Left ventricle myocardium inferior (tissue), 1 donor: ENCODE measurements at regions not wholly inside any gene's neighbourhood (a gene's known extent, or its start where the extent isn't known, plus 50 kb on each side); places are given as distances from the start of the nearest gene placed in this dataset.

Experiments used
- DNase-seq: peaks from one replicate; pipeline ENCODE4 v3.0.0-alpha.2; 2020
- H3K27ac ChIP-seq: fragments of 200-600 bp; replicated peaks from 2 replicates; pipeline ENCODE4 v1.8.0; 2021
- H3K27me3 ChIP-seq: fragments of 200-600 bp; 2 replicates; pipeline ENCODE4 v1.8.0; 2021; ENCODE audit warnings: low read depth
- H3K36me3 ChIP-seq: fragments of 200-600 bp; 2 replicates; pipeline ENCODE4 v1.8.0; 2021
- H3K4me1 ChIP-seq: fragments of 200-600 bp; 2 replicates; pipeline ENCODE4 v1.8.0; 2021
- H3K4me3 ChIP-seq: fragments of 200-600 bp; 2 replicates; pipeline ENCODE4 v1.8.0; 2021; ENCODE audit warnings: mild to moderate bottlenecking, moderate library complexity
- H3K9me3 ChIP-seq: fragments of 200-600 bp; replicated peaks from 2 replicates; pipeline ENCODE4 v1.8.0; 2021
- intact Hi-C: fragments of 100-400 bp; cut with micrococcal nuclease; formaldehyde crosslinking; loops from one replicate; pipeline ENCODE4 v1.11.0; 2022
- TF ChIP-seq, protein P1 (sequence below): fragments of 200-600 bp; IDR thresholded peaks from 2 replicates; pipeline ENCODE4 v1.8.0; 2021; ENCODE audit warnings: antibody characterized with exemption, mild to moderate bottlenecking, borderline replicate concordance
- donor health status: DM: no; HTN: yes; CAD: no; lungs with severe emphysema.

DNA sequence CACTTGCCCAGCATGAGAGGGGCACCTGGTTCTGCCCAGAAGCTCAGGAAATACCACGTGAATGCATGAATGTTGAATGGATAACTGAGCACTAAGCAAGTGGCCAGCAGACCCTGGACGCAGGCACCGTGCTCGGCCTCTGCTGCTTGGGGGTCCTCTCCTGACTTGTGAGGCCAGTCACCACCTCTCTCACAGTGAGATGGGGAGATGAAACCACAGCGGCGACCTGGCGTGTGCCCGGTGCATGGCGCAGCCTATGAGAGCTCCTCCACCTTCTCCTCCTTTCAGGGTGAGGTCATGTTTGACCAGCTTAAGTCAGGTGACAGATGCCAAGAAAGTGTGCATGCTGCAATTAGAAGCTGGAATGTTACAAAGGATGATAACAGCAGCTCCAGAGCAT lies 75.5 kb downstream of the HMX1 start:
- Histone ChIP-seq H3K27me3 (peaks cover 34% of the 10 kb centered on the region), H3K4me3 (no peak overlapping the region), H3K9me3 (no peaks in the 10 kb centered on the region), H3K36me3 (no peaks in the 10 kb centered on the region), H3K4me1 (no peaks in the 10 kb centered on the region), H3K27ac (no peak overlapping the region)
- no peak for DNase-seq
- TF ChIP-seq, protein P1, sequence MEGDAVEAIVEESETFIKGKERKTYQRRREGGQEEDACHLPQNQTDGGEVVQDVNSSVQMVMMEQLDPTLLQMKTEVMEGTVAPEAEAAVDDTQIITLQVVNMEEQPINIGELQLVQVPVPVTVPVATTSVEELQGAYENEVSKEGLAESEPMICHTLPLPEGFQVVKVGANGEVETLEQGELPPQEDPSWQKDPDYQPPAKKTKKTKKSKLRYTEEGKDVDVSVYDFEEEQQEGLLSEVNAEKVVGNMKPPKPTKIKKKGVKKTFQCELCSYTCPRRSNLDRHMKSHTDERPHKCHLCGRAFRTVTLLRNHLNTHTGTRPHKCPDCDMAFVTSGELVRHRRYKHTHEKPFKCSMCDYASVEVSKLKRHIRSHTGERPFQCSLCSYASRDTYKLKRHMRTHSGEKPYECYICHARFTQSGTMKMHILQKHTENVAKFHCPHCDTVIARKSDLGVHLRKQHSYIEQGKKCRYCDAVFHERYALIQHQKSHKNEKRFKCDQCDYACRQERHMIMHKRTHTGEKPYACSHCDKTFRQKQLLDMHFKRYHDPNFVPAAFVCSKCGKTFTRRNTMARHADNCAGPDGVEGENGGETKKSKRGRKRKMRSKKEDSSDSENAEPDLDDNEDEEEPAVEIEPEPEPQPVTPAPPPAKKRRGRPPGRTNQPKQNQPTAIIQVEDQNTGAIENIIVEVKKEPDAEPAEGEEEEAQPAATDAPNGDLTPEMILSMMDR = no peak
- intact Hi-C loops = no loop called here

DNA sequence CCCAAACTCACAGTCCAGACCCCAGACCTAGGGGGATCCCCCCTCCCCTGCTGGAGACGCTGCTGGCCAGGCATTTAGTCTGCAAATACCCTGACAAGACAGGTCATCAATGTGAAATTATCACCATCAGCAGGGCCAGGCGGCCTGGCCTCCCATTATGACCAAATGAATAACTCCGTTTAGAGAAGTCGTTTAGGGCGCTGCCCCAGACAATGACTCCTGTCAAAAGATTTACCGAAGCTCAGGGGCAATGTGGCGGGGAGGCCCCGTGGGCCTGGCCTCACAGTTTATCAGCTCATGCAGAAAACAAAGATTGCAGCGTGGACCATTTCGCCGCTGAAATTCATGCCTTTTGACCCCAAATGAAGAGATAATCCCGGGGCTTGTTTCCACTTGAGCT lies 76.5 kb downstream of the HMX1 start:
- no peaks in the 10 kb centered on the region for H3K9me3 ChIP-seq
- no peak for DNase-seq

DNA sequence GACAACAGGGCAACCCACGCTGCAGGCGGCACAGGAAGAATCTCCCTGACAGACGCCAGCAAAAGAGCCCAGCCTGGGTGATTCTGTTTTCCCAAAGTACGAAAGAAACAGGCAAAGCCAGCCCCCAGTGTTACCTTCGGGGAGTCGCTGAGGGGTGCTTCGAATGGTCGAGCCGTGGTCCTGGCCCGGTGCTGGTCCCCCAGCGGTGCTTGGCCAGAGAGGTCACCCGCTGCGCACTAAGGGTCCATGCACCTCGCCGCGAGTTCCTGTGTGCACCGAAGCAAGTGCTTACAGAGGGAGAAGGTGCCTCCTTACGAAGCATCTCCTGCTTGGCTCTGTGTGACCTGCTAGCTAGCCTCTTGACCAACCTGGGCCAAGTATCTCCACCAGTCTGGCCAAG lies 77.1 kb downstream of the HMX1 start:
- intact Hi-C loops = no loop called here
- no peaks in the 10 kb centered on the region for H3K4me1 ChIP-seq
- TF ChIP-seq, protein P1 = no peak
- DNase-seq = no peak
- peaks cover 45% of the 10 kb centered on the region for H3K27me3 ChIP-seq
- no peak overlapping the region for H3K27ac ChIP-seq
- no peak overlapping the region for H3K4me3 ChIP-seq
- no peaks in the 10 kb centered on the region for H3K36me3 ChIP-seq
- no peaks in the 10 kb centered on the region for H3K9me3 ChIP-seq

More for the DNA sequence above, 76.5 kb downstream of the HMX1 start:
- H3K36me3 ChIP-seq = no peaks in the 10 kb centered on the region
- H3K27ac ChIP-seq = no peak overlapping the region
- intact Hi-C loops = no loop called here
- peaks cover 39% of the 10 kb centered on the region for H3K27me3 ChIP-seq
- no peaks in the 10 kb centered on the region for H3K4me1 ChIP-seq
- TF ChIP-seq, protein P1 = no peak
- no peak overlapping the region for H3K4me3 ChIP-seq

DNA sequence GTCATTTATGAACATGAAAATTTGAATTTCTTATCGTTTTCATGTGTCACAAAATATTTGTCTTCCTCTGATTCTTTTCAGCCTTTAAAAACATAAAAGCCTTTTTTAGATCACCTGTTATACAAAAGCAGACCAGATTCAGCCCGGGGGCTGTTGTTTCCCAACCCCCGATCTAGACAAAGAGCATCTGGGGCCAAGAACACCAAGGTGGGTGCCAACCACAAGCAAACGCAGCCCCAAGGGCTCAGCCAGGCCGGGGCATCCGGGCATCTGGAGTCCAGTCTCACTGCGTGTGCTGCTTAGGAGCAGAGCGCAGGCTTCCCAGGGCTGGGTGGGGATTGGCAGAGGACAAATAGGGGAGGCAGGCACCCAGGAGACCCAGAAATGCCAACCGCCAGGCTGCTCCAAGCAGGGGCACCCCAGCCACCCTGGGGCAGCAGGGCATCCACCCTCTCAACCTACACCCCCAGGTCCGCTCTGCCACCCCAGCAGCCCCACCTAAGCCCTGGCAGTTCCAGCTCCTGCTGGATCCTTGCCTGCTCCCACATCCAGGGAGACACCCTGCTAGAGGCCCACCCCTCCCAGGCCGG lies 78.0 kb downstream of the HMX1 start:
- Histone ChIP-seq H3K27ac (no peak overlapping the region), H3K4me3 (no peak overlapping the region)
- no peak for DNase-seq

DNA sequence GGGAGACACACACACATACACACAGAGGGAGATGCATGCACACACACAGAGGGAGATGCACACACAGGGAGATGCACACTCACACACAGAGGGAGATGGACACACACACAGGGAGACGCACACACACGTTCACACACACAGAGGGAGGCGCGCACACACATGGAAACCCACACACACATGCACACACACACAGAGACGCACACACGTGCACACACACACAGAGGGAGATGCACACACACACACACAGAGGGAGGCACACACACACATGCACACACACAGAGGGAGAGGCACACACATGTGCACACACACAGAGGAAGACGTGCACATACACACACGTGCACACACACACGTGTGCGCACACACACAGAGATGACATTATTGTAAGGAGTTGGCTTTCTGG lies 79.1 kb downstream of the HMX1 start:
- Histone ChIP-seq H3K4me3 (no peak overlapping the region), H3K4me1 (no peaks in the 10 kb centered on the region), H3K27me3 (peaks cover 63% of the 10 kb centered on the region), H3K27ac (no peak overlapping the region), H3K36me3 (no peaks in the 10 kb centered on the region), H3K9me3 (no peaks in the 10 kb centered on the region)
- intact Hi-C loops = no loop called here
- DNase-seq = no peak
- TF ChIP-seq, protein P1 = no peak

More for the DNA sequence above, 78.0 kb downstream of the HMX1 start:
- Histone ChIP-seq H3K9me3 (no peaks in the 10 kb centered on the region), H3K4me1 (no peaks in the 10 kb centered on the region), H3K27me3 (peaks cover 52% of the 10 kb centered on the region), H3K36me3 (no peaks in the 10 kb centered on the region)
- TF ChIP-seq, protein P1 = no peak
- intact Hi-C loops = no loop called here
